ENCODE measurements at regions not wholly inside any gene's neighbourhood (a gene's known extent, or its start where the extent isn't known, plus 50 kb on each side); places are given as distances from the start of the nearest gene placed in this dataset.

GRCh38 chr1:58201492-58202106, 344.9 kb downstream of the OMA1 start:
- TF ChIP-seq CTCF (IDR thresholded peaks at IDR 0.05 in 8 of 11, conservative IDR thresholded peaks at IDR 0.05 in 3 of 11) (no peak), POLR2AphosphoS5 (IDR thresholded peaks at IDR 0.05) (no peak), POLR2A (IDR thresholded peaks at IDR 0.05) (no peak)

Data from spleen (tissue), 7 donors.